Epithelial cell of proximal tubule (primary cell): ENCODE measurements at regions not wholly inside any gene's neighbourhood (a gene's known extent, or its start where the extent isn't known, plus 50 kb on each side); places are given as distances from the start of the nearest gene placed in this dataset.

Source experiments
- DNase-seq: peaks from one replicate; pipeline ENCODE4 v3.0.0-alpha.2; 2011; ENCODE audit warnings: low read depth
- H3K4me3 ChIP-seq: 2 replicates; pipeline ENCODE4 v1.5.1; 2011; ENCODE audit warnings: low read depth, mild to moderate bottlenecking, low read length
- CTCF ChIP-seq: conservative IDR thresholded peaks from 2 replicates; pipeline ENCODE4 v1.5.1; 2012; ENCODE audit warnings: low read depth, mild to moderate bottlenecking, low read length

GRCh38 chr6:168735268-168735949, 294.4 kb downstream of the SMOC2 start:
- no peak overlapping the region for H3K4me3 ChIP-seq
- no peak for DNase-seq
- TF ChIP-seq CTCF, result no peak

GRCh38 chr6:168734523-168734922, 293.5 kb downstream of the SMOC2 start:
- TF ChIP-seq CTCF, result no peak
- no peak for DNase-seq
- H3K4me3 ChIP-seq, result no peak overlapping the region

GRCh38 chr6:168732676-168733075, 291.7 kb downstream of the SMOC2 start:
- no peak for TF ChIP-seq CTCF
- no peak for DNase-seq
- H3K4me3 ChIP-seq, result no peak overlapping the region

GRCh38 chr6:168730931-168731716, 290.1 kb downstream of the SMOC2 start:
- TF ChIP-seq CTCF, result no peak
- no peak overlapping the region for H3K4me3 ChIP-seq
- DNase-seq, result no peak

- DNase-seq, result no peak
- no peak for TF ChIP-seq CTCF
- no peak overlapping the region for H3K4me3 ChIP-seq
These were observed 287.1 kb downstream of the SMOC2 start for GRCh38 chr6:168728056-168728455.

- H3K4me3 ChIP-seq, result no peak overlapping the region
- DNase-seq, result no peak
- TF ChIP-seq CTCF, result no peak
These were observed 285.4 kb downstream of the SMOC2 start for GRCh38 chr6:168726312-168726856.
